Left kidney (tissue), 1 donor: ENCODE measurements at regions not wholly inside any gene's neighbourhood (a gene's known extent, or its start where the extent isn't known, plus 50 kb on each side); places are given as distances from the start of the nearest gene placed in this dataset.
A peak's percentile ranks its signal among the peaks of the same experiment; 100 is the strongest.
"Not testable (repeated sequence)": the region's sequence is repeated elsewhere in the genome, so short reads cannot be mapped to it uniquely, and the experiment has no call there.

Experiments
- DNase-seq: peaks from one replicate; pipeline ENCODE4 v3.0.0-alpha.2; 2013

DNA sequence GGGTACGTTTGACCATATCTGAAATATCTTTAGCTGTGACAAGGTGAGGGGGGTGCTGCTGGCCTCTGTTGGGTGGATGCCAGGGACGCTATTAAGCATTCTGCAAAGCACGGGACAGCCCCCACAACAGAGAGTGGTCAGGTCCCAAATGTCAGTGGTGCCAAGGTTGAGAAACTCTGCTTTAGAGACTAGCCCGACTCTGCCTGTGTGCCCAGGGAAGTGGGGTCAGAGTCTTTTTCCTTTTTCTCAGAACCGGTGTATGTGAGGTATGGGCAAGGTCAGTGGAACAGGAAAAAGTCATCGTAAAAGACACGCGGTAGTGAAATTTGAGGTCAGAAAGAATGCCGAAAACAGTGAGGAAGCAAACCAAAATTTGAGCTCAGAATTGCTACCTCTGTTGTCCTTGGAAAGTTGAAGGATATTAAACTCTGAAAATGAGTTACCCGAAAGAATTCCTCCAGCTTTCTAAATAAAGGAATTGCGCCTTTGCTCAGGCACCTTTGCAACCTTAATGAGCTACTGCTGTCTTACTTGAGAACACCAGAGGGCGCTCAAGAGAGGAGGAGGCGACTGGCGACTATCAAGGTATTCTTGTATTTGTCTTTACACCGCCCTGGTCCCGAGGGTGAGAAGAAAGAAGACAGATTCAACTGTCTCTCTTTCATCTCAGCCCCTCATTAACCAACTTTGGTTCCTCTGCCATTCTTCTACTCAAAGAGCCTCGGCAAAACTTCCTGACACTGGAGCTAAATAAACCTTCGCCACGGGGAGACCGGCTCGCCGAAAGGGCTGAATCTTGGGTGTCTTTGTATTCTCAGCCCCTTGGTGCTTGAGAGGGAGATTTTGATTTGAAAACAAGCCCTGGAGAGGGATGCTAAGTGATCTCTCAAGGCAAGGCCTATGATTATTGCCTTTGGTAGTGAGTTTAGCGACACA, 85.4 kb upstream of the OLIG2 start:
- peak; percentile 50 for DNase-seq

DNA sequence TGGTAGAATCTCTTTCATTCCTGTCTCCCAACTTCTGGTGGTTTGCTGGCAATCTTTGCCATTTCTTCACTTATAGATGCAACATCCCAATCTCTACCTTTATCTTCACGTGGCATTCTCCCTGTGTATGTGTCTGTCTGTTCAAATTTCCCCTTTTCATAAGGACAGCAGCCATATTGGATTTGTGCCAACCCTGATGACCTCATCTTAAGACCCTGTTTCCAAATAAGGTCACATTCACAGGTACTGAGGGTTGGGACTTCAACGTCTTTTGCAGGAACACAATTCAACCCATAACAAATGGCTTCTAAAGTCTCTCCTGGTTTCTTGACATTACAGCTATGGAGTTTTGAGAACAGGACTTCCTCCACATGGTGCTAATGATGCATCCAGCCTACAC, 84.5 kb upstream of the OLIG2 start:
- no peak for DNase-seq

DNA sequence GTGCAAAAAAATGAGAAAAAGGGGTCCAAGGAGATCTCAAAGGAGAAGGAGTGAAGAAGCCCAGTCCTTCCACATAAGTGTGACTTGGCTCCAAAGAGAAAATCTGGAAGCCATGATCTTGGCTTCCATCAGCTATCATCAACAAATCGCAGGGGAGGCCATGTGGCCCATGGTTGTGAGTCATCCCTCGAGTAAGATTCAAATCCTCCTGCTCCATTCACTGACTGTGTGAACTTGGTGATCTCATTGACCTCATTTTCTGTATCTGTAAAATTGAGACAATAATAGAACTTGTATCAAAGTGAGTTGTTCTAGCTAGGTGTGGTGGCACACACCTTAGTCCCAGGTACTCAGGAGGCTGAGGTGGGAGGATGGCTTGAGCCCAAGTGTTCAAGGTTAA, 79.1 kb upstream of the OLIG2 start:
- DNase-seq, result no peak

DNA sequence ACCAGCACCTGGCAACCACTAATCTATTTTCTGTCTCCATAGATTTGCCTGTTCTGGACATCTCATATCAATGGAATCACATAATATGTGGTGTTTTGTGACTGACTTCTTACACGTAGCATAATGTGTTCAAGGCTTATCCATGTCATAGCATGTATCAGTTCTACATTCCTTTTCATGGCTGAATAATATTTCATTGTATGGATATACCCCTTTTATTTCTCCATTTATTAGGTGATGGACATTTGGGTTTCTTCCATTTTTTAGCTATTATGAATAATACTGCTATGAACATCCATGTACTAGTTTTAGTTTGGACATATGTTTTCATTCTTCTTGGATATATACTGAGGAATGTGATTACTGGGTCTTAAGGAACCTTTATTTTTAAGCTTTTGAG, 78.0 kb upstream of the OLIG2 start:
- no peak for DNase-seq

DNA sequence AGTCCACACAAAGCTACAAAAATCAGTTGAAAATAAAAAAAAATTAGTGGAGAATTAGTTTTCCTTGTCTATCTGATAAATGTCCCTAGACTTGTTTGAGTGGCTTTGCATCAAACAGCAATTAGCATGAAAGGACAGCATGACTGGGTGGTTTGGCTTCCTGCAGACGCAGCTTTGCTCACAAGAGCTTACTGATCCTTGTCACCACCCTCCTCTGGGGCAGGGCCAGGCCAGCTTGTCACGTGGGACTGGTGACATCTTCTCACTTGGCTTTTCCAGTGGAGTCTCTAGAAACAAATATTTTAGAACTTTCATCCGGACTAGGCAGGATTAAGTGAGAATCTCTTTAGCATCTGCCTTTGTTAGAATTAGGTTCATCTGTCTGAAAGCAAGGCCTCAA, 76.0 kb upstream of the OLIG2 start:
- no peak for DNase-seq

DNA sequence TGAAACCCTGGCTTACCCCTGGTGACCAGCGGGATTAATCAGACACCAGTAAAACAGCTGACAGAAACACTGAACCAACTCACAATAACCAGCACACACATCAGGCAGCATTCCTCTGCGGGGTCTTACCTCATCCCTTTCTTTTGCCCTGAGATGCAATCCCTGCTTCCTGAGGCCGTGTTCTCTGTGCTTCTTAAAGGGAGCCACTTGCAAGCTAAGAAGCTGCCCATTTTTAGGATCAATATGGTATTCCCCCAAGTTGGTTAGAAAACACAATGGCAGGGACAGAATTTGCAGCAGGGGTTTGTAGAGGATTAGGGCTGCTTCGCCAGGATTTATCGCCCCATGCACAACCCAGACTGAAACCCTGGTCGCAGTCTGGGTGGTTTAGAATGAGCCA, 74.7 kb upstream of the OLIG2 start:
- no peak for DNase-seq

DNA sequence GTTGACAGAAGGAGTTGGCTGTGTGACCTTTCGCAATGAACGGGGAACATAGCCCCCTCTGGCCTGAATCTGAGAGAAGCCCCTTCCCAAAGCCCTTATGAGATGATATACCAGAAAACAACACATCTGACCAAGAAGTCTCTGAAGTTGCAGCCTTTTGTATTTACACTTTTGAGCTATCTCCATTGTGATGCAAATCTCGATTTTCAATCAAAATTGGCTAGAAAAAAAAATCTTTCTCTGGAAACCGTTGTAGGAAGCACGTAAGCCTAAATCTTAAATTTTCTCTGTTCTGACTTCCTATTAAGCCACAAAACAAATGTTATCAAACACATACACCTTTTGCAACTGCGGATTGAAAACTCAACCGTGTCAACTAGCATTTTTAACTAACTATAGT, 71.4 kb upstream of the OLIG2 start:
- DNase-seq, result no peak

DNA sequence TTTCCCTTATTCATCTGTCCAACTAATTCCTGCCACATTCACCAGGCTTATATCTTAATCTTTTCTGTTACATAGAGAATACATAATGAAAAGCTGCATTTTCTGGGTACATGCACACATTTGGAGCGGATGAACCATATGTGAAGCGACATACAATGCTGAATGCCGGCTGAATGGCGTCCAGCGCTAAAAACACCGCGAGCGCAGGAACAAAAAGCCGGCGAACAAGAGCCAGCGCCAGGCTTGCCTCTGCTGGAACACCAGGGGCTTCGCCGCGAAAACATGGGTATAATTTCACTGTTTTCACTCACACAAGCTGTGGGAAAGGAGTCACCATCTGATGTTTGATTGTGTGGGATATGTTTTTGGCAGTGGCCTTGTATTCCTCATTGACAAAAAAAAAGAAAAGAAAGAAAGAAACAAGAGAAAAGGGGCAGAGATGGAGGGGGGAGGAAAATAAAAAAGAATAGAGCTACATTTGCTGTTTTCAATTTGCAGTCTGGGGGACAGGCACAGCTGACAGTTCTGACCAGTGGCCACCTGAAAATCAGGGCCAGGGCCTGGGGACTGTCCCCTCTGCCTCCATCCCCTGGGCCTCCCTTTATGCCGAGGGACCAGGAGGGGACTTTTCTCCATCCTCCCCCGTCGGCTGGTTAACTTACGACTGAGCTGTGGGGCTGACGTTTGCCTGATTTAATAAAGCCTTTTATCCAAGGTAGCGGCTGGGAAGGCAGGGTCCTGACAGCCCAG, 70.2 kb upstream of the OLIG2 start:
- no peak for DNase-seq

DNA sequence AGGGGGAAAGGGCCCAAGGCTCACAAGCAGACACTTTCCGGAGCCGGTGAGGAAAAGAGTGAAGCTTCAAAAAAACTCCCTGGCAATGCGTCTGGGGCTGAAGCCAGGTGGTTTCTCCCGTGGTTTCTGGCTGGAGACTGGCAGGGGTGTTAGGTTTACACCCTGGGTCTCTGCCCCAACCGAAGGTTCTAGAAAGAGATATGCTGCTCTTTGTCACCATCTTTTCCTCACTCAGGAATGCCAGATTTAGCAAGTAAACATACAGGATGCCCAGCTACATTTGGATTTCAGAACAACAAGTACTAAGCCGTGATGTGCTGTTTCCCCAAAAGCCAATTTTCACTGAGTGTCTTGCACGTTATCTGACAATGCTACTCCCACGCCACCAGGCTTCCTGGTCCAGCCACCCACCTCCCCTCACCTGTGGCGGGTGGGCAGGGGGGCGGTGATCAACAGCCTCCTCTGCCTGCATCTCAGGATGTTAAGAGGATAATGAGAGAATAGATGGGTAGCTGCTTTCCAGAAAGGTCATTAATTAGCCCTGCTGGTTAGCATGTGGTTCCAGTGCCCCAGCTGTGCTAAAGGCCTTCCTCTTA, 69.6 kb upstream of the OLIG2 start:
- no peak for DNase-seq

DNA sequence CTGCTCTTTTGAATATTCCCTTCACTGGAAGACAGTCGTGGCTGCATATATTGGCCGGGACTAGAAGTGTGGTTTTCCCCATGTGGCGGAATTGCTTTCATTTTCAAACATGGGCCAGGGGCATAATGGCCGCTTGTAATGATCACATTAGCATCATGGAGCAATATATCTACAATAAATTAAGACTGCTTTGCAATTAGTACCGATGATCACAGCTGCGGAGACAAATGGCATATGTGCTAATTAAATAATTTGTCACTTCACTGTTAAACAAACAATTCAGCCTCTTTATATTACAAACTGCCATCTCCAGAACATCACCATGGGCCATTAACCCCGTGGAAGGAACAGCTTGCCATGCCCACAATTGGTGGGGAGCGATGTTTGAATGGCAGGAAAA, 68.2 kb upstream of the OLIG2 start:
- no peak for DNase-seq

DNA sequence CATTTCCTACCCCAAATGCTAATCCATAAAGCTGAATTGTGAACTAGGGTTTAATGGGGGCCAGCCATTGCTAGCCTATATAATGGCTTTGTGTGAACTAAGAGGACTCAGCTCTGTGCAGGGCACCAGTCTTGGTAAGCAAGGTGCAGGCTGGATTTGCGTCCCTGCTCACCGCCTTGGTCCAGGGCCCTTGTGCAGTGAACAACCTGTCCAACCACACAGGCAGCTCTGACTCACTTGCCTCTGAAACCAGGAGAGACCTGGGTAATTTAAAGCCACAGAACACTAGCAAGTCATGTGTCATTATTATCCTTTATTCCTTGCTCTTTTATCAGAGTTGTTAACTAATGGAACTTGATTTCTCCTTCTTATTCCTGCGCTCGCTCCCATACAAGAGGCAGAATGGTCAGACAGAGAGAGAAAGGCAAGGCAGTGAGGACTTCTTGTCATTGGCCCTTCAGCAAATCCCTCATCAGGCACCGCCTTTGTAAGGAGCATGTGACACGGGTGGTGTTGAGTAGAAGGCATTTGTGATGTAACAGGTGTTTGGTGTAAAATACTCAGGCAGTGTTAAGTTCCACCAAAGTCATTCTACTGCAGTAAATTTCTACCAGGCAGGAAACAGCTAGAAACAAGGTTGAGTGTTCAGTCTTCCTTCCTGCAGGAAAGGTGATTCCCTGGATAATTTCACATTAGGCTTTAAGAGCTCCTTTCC, 67.3 kb upstream of the OLIG2 start:
- peak; percentile 47 for DNase-seq

DNA sequence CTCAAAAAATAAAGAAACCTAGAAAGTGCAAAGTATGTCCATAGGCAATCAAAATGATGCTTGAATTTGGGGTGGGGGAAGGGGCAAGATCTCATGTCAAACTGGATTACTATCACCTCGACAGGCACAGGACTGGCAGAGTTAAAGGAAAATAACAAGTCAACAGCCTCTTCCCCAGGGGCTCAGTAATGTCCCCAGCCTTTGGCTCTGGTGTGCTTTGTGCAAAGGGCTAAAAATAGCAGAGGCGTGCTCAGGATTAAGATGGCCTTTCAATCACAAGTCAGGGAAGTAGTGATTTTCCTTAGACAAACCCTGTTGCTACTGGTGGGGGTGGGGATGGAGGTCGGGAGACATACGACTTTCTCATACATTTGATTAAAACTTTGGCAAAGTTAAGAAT, 63.5 kb upstream of the OLIG2 start:
- no peak for DNase-seq

DNA sequence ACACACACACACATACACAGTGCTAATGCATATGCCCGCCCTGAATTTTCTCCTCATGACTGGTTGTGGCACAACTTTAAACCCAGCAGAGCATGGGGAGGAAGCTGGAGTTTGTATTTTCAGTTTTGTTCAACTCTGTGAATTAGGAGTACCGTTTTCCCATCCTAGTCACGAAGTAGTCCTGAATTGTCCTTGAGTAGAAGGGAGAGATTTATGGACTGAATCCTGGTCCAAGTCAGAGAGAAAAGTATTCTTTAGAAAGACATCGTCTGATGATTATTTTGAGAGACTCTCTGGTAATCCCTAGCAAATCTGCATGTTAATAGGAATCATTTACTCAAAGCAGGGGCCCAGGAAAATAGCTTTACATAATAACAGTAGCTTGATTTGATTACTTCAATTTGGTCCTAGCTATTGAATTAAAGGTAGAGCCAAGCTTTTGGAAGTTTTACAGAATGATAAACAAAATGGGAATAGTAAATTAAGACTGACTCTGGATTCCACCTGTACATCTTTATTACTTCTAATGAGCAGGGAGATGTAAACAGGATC, 60.5 kb upstream of the OLIG2 start:
- DNase-seq, result no peak

DNA sequence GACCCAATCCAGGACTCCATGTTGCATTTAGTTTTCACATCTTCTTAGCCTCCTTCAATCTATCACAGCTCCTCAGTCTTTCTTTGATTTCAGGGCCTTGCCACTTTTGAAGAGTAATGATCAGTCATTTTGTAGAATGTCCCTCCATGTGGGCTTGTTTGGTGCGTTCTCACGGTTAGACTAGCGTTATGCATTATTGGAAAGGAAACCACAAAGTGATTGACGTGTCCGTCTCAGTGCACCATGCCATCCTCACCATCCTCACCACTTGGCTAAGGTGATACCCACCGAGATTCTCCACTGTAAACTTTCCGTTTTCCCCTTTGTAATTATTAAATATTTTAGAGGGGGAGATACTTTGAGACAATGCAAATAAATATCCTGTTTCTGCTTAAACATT, 59.6 kb upstream of the OLIG2 start:
- no peak for DNase-seq

DNA sequence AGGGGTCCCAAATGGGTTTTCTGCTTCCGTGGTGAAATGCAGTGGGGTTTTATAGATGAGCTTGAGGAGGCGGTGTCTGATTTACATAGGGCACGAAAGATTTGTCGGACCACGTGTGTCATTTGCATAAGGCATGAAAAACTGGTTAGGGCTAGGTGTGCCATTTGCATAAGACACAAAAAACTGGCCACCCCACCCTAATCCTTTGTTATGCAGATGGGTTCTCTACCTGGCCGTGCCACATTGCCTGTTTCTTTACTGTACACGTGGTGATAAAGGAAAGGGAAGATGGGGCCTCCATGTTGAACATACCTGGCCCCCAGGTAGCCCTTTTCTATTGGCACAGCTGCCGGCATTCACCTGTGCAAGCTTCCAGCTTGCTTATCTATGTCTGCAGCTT, 57.6 kb upstream of the OLIG2 start:
- DNase-seq, result not testable (repeated sequence)

DNA sequence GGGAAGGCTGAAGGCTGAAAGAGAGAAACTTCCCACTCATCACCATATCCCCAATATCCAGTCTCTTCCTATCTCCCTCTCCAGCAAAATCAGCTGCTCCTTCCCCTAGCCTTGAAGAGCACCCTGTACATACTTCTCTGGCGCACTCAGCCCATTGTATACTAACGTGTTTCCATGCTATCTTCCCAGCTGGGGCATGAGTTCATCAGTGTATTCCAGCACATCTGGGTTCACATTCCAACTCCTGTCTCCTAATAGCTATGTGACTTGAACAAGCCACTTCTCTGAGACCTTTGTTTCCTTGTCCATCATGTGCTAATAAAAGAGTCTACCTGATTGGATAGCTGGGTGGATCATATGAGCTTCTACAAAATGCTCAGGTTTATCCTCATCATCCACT, 51.1 kb upstream of the OLIG2 start:
- no peak for DNase-seq

DNA sequence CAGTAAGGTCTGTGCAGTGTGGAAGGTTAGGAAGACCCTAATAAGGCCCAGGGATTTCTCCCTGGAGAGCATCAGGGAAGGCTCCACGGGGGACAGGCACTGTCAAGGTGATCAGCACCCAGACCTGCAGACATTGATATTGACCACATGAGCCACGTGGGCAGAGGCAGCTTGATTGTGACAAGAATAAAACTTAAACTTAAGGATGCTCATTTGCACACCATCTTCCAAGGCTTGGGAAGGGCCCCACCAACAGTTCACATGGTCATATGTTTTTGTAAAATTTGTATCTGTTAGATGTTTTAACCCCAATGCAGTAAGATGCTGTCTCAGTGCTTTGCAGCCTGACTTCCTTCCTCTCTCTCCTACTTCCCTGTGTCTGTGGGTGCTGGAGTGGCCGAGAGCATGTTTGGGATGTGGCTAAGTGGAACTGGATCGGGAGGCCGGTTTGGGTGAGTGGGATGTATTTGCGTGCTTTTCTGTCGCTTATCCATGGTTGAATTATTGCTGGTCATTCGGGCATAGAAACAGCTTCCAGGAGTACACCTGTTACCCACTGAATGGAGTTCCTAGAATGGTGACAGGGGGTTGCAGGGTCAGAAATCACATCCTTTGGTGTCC, 49.8 kb upstream of the OLIG2 start:
- DNase-seq, result no peak
